Naive thymus-derived CD4-positive, alpha-beta T cell (primary cell): ENCODE measurements at regions not wholly inside any gene's neighbourhood (a gene's known extent, or its start where the extent isn't known, plus 50 kb on each side); places are given as distances from the start of the nearest gene placed in this dataset.

Experiments
- ATAC-seq: fragments of 150-1000 bp; cut with Tn5 transposase; 2 replicates; pipeline ENCODE4 v1.10.0; 2021; ENCODE audit warnings: mild to moderate bottlenecking, moderate library complexity
- CTCF ChIA-PET: fragments of 350-600 bp; sonication (Branson Sonifier 250); formaldehyde crosslinking; loops from one replicate; lab custom pipeline; 2021; ENCODE audit warnings: antibody characterized with exemption; lab: Charles Lee
- POLR2A ChIA-PET: fragments of 350-600 bp; sonication (Branson Sonifier 250); formaldehyde crosslinking; loops from one replicate; lab custom pipeline; 2021; ENCODE audit warnings: antibody characterized with exemption, inconsistent platforms; lab: Charles Lee
- DNase-seq, 9 donors: peaks; one replicate each; pipeline versions ENCODE4 v3.0.0 to v3.0.0-alpha.2; 2020 to 2022; ENCODE audit warnings: mixed read lengths in 1 of 9
- H3K27ac ChIP-seq: one replicate; pipeline ENCODE4 v1.7.0; 2013; ENCODE audit warnings: mild to moderate bottlenecking, low read depth, low read length, moderate library complexity
- H3K27me3 ChIP-seq, 2 donors: one replicate each; pipeline ENCODE4 v1.7.0; 2013; ENCODE audit warnings: low read length in 2 of 2, mild to moderate bottlenecking in 2 of 2, moderate library complexity in 2 of 2; ENCODE audit not compliant: control insufficient read depth in 2 of 2, insufficient read depth in 2 of 2
- H3K36me3 ChIP-seq, 3 experiments: 1 replicate in 2 of 3; 2 replicates in 1 of 3; pipeline ENCODE4 v1.7.0; 2013; ENCODE audit warnings: low read length in 3 of 3, mild to moderate bottlenecking in 3 of 3, moderate library complexity in 1 of 3; ENCODE audit not compliant: insufficient read depth in 3 of 3, control insufficient read depth in 2 of 3
- H3K4me1 ChIP-seq, 2 donors: one replicate each; pipeline ENCODE4 v1.7.0; 2013; ENCODE audit warnings: low read length in 2 of 2, mild to moderate bottlenecking in 2 of 2, moderate library complexity in 1 of 2; ENCODE audit not compliant: control insufficient read depth in 2 of 2, insufficient read depth in 2 of 2
- H3K4me3 ChIP-seq: 2 replicates; pipeline ENCODE4 v1.7.0; 2013; ENCODE audit warnings: mild to moderate bottlenecking, low read length
- H3K9me3 ChIP-seq, 3 experiments: 1 replicate in 2 of 3; 2 replicates in 1 of 3; pipeline ENCODE4 v1.7.0; 2013; ENCODE audit warnings: low read length in 3 of 3; ENCODE audit not compliant: control insufficient read depth in 2 of 3
- H3K27ac Mint-ChIP-seq, 9 donors: one replicate each; pipeline ENCODE4 v1.8.0; 2020 to 2022; ENCODE audit warnings: mixed read lengths in 9 of 9, mild to moderate bottlenecking in 8 of 9, moderate library complexity in 5 of 9, inconsistent platforms in 2 of 9
- H3K27me3 Mint-ChIP-seq, 5 donors: one replicate each; pipeline ENCODE4 v1.8.0; 2021 to 2022; ENCODE audit warnings: mixed read lengths in 5 of 5, mild to moderate bottlenecking in 1 of 5
- H3K36me3 Mint-ChIP-seq, 5 donors: one replicate each; pipeline ENCODE4 v1.8.0; 2020 to 2022; ENCODE audit warnings: mixed read lengths in 5 of 5, mild to moderate bottlenecking in 3 of 5, inconsistent platforms in 1 of 5
- H3K4me1 Mint-ChIP-seq, 7 donors: one replicate each; pipeline ENCODE4 v1.8.0; 2020 to 2022; ENCODE audit warnings: mixed read lengths in 7 of 7, mild to moderate bottlenecking in 3 of 7, inconsistent platforms in 1 of 7
- H3K4me3 Mint-ChIP-seq, 10 donors: one replicate each; pipeline ENCODE4 v1.8.0; 2020 to 2022; ENCODE audit warnings: mild to moderate bottlenecking in 10 of 10, mixed read lengths in 10 of 10, moderate library complexity in 6 of 10, inconsistent platforms in 2 of 10
- H3K9me3 Mint-ChIP-seq, 11 donors: one replicate each; pipeline ENCODE4 v1.8.0; 2020 to 2022; ENCODE audit warnings: mixed read lengths in 11 of 11, mild to moderate bottlenecking in 4 of 11, inconsistent platforms in 1 of 11, moderate library complexity in 1 of 11
- intact Hi-C, 2 donors: fragments of 100-400 bp; cut with micrococcal nuclease; formaldehyde crosslinking; loops; one replicate each; pipeline ENCODE4 v1.15.1; 2023

DNA sequence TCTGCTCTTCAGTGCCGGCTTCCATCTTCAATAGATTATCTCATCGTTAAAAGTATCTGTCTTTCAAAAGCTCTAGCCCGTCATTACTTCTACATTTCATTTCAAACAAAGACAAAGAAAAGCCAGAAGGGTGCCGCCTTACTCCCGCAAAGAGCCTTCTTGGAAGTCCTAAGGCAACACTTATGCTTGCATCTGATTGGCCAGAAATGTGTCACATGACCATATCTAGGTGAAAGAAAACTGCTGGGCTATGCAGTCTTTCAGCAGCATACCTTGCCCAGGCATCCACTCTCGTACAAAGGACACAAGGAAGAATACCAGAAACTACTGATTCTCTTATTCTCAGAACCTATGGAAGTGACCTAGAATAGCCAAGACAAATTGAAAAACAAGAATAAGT is 217.1 kb upstream of the SLC35G4 start:
- Histone ChIP-seq H3K9me3 (no peaks in the 10 kb centered on the region), H3K4me3 (no peak overlapping the region), H3K27me3 (no peaks in the 10 kb centered on the region), H3K27ac (no peak overlapping the region), H3K36me3 (no peaks in the 10 kb centered on the region), H3K4me1 (no peaks in the 10 kb centered on the region)
- no peak for DNase-seq
- H3K4me1 Mint-ChIP-seq = no peaks in the 10 kb centered on the region
- intact Hi-C loops = no loop called here
- no peaks in the 10 kb centered on the region for H3K36me3 Mint-ChIP-seq
- ATAC-seq = no peak
- H3K27me3 Mint-ChIP-seq = peaks cover 0 to 5% (median 0%) of the 10 kb centered on the region in 5 donors
- ChIA-PET CTCF (no interaction called here), POLR2A (no interaction called here)
- H3K27ac Mint-ChIP-seq = no peak overlapping the region
- peaks cover 0 to 4% (median 0%) of the 10 kb centered on the region in 11 donors for H3K9me3 Mint-ChIP-seq
- H3K4me3 Mint-ChIP-seq = no peak overlapping the region

- Histone ChIP-seq H3K36me3 (no peaks in the 10 kb centered on the region), H3K4me3 (no peak overlapping the region), H3K4me1 (no peaks in the 10 kb centered on the region), H3K27ac (no peak overlapping the region), H3K9me3 (no peaks in the 10 kb centered on the region), H3K27me3 (no peaks in the 10 kb centered on the region)
- intact Hi-C loops = no loop called here
- Mint-ChIP-seq H3K27me3 (peaks cover 0 to 5% (median 0%) of the 10 kb centered on the region in 5 donors), H3K4me1 (no peaks in the 10 kb centered on the region), H3K27ac (no peak overlapping the region), H3K4me3 (no peak overlapping the region), H3K9me3 (peaks cover 0 to 4% (median 0%) of the 10 kb centered on the region in 11 donors), H3K36me3 (no peaks in the 10 kb centered on the region)
- no peak for ATAC-seq
- CTCF ChIA-PET = no interaction called here
- DNase-seq = no peak
- POLR2A ChIA-PET = no interaction called here
Observed at GRCh38 chr18:11391661-11392060, 217.7 kb upstream of the SLC35G4 start.

GRCh38 chr18:11388755-11389680 is 220.4 kb upstream of the SLC35G4 start:
- Mint-ChIP-seq H3K27ac (no peak overlapping the region), H3K9me3 (no peaks in the 10 kb centered on the region), H3K36me3 (no peaks in the 10 kb centered on the region), H3K4me3 (no peak overlapping the region), H3K27me3 (peaks cover 0 to 5% (median 0%) of the 10 kb centered on the region in 5 donors), H3K4me1 (no peaks in the 10 kb centered on the region)
- Histone ChIP-seq H3K4me3 (no peak overlapping the region), H3K36me3 (no peaks in the 10 kb centered on the region), H3K4me1 (no peaks in the 10 kb centered on the region), H3K9me3 (no peaks in the 10 kb centered on the region), H3K27me3 (no peaks in the 10 kb centered on the region), H3K27ac (no peak overlapping the region)
- CTCF ChIA-PET = no interaction called here
- DNase-seq (no peak), ATAC-seq (no peak)
- POLR2A ChIA-PET = no interaction called here
- intact Hi-C loops = no loop called here

DNA sequence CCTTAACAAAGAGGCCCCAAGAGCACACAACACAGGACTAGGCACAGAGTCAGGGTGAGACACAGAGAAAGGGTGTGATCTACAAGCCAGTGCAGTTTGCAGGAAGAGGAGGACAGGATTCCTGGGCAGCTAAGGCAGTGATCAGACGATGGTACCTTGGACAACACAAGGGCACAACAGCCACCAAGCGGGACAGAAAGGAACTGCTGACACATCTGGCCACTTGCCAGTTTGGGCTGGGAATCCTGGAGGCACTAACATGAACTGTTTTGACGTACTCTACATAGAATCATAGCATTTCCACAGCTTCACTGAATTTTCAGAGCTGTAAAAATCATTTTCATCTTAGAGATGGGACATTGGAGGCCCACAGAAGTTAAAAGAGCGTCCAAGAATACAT is 221.5 kb upstream of the SLC35G4 start:
- POLR2A ChIA-PET = no interaction called here
- Histone ChIP-seq H3K9me3 (no peaks in the 10 kb centered on the region), H3K4me1 (no peaks in the 10 kb centered on the region), H3K36me3 (no peaks in the 10 kb centered on the region), H3K4me3 (no peak overlapping the region), H3K27me3 (no peaks in the 10 kb centered on the region), H3K27ac (no peak overlapping the region)
- Mint-ChIP-seq H3K27ac (no peak overlapping the region), H3K4me3 (no peak overlapping the region), H3K4me1 (no peaks in the 10 kb centered on the region), H3K36me3 (no peaks in the 10 kb centered on the region), H3K9me3 (peaks cover 0 to 5% (median 0%) of the 10 kb centered on the region in 11 donors), H3K27me3 (peaks cover 0 to under 1% (median 0%) of the 10 kb centered on the region in 5 donors)
- intact Hi-C loops = no loop called here
- DNase-seq (no peak), ATAC-seq (no peak)
- CTCF ChIA-PET = no interaction called here

DNA sequence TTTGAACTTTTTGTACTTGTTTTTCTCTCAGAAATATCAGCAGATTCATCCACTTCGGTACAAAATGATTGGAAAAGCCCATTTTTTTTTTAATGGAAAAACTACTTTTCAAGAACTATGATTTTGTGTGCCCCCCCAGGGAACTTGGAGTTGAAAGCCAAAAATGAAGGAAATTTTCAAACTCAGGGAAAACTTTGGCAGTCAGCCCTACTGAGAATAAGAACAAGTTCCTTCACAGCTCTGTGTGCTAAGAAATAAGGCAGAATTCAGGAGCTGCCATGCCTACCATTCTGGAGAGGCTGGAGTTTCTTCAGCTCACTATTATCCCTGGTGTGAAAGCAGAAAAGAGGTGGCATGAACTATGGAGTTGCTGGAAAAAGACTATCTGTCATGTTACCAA is 226.0 kb upstream of the SLC35G4 start:
- Histone ChIP-seq H3K4me3 (no peak overlapping the region), H3K27ac (no peak overlapping the region), H3K4me1 (no peaks in the 10 kb centered on the region), H3K27me3 (no peaks in the 10 kb centered on the region), H3K36me3 (no peaks in the 10 kb centered on the region), H3K9me3 (no peaks in the 10 kb centered on the region)
- Mint-ChIP-seq H3K27ac (no peak overlapping the region), H3K27me3 (no peaks in the 10 kb centered on the region), H3K36me3 (no peaks in the 10 kb centered on the region), H3K9me3 (peaks cover 0 to 5% (median 0%) of the 10 kb centered on the region in 11 donors), H3K4me3 (no peak overlapping the region), H3K4me1 (peaks cover 0 to 1% (median 0%) of the 10 kb centered on the region in 7 donors)
- no peak for ATAC-seq
- DNase-seq = no peak
- ChIA-PET CTCF (no interaction called here), POLR2A (no interaction called here)
- intact Hi-C loops = no loop called here

- Histone ChIP-seq H3K4me3 (no peak overlapping the region), H3K9me3 (no peaks in the 10 kb centered on the region), H3K27ac (no peak overlapping the region), H3K27me3 (no peaks in the 10 kb centered on the region), H3K4me1 (no peaks in the 10 kb centered on the region), H3K36me3 (no peaks in the 10 kb centered on the region)
- ATAC-seq (no peak), DNase-seq (no peak)
- Mint-ChIP-seq H3K4me3 (no peak overlapping the region), H3K4me1 (peaks cover 0 to 1% (median 0%) of the 10 kb centered on the region in 7 donors), H3K27ac (no peak overlapping the region), H3K27me3 (peaks cover 0 to 6% (median 0%) of the 10 kb centered on the region in 5 donors), H3K9me3 (peaks cover 0 to 5% (median 0%) of the 10 kb centered on the region in 11 donors), H3K36me3 (no peaks in the 10 kb centered on the region)
- POLR2A ChIA-PET = no interaction called here
- CTCF ChIA-PET = no interaction called here
- intact Hi-C loops = no loop called here
Observed at GRCh38 chr18:11380968-11381367, 228.4 kb upstream of the SLC35G4 start.

GRCh38 chr18:11379660-11380059 is 229.7 kb upstream of the SLC35G4 start:
- no peaks in the 10 kb centered on the region for H3K4me1 ChIP-seq
- intact Hi-C loops = no loop called here
- no peak overlapping the region for H3K4me3 ChIP-seq
- Mint-ChIP-seq H3K4me1 (peaks cover 0 to 1% (median 0%) of the 10 kb centered on the region in 7 donors), H3K27ac (no peak overlapping the region), H3K4me3 (no peak overlapping the region), H3K9me3 (peaks cover 0 to 5% (median 0%) of the 10 kb centered on the region in 11 donors), H3K36me3 (no peaks in the 10 kb centered on the region), H3K27me3 (peaks cover 0 to 6% (median 0%) of the 10 kb centered on the region in 5 donors)
- DNase-seq = no peak
- no peaks in the 10 kb centered on the region for H3K27me3 ChIP-seq
- H3K36me3 ChIP-seq = no peaks in the 10 kb centered on the region
- ChIA-PET POLR2A (no interaction called here), CTCF (no interaction called here)
- no peaks in the 10 kb centered on the region for H3K9me3 ChIP-seq
- no peak for ATAC-seq
- no peak overlapping the region for H3K27ac ChIP-seq
